ENCODE measurements at regions not wholly inside any gene's neighbourhood (a gene's known extent, or its start where the extent isn't known, plus 50 kb on each side); places are given as distances from the start of the nearest gene placed in this dataset.

DNA sequence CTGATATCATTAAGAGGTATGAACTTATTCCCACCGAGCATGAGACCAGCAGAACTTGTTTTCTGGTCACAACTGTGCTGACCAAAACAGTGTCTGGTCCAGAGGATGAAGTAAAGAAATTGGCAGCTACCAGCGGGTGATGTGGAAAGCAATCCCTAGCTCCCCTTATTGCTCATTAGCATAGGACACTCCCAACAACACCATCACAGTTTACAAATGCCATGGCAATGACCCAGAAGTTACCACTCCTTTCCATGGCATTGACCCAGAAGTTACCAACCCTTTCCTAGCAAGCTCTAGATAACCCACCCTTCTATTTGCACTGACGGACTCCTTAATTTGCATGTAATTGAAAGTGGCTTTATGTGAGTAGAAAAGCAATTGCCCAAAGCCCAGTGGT is 1856.1 kb downstream of the OLFM4 start:
- TF ChIP-seq, protein P1, sequence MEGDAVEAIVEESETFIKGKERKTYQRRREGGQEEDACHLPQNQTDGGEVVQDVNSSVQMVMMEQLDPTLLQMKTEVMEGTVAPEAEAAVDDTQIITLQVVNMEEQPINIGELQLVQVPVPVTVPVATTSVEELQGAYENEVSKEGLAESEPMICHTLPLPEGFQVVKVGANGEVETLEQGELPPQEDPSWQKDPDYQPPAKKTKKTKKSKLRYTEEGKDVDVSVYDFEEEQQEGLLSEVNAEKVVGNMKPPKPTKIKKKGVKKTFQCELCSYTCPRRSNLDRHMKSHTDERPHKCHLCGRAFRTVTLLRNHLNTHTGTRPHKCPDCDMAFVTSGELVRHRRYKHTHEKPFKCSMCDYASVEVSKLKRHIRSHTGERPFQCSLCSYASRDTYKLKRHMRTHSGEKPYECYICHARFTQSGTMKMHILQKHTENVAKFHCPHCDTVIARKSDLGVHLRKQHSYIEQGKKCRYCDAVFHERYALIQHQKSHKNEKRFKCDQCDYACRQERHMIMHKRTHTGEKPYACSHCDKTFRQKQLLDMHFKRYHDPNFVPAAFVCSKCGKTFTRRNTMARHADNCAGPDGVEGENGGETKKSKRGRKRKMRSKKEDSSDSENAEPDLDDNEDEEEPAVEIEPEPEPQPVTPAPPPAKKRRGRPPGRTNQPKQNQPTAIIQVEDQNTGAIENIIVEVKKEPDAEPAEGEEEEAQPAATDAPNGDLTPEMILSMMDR (IDR thresholded peaks at IDR 0.05), result no peak
- no peak for TF ChIP-seq POLR2A (IDR thresholded peaks at IDR 0.05)
